Neuronal stem cell (in vitro differentiated cells): ENCODE measurements at regions not wholly inside any gene's neighbourhood (a gene's known extent, or its start where the extent isn't known, plus 50 kb on each side); places are given as distances from the start of the nearest gene placed in this dataset.
A peak's percentile ranks its signal among the peaks of the same experiment; 100 is the strongest.
"Not testable (repeated sequence)": the region's sequence is repeated elsewhere in the genome, so short reads cannot be mapped to it uniquely, and the experiment has no call there.

ENCODE experiments used
- DNase-seq: peaks from one replicate; pipeline ENCODE4 v3.0.0-alpha.2; 2013; ENCODE audit warnings: low spot score
- H2AFZ ChIP-seq: one replicate; pipeline ENCODE4 v1.6.1; 2013; ENCODE audit warnings: mild to moderate bottlenecking, low read length, inconsistent platforms
- H2AK5ac ChIP-seq: 2 replicates; pipeline ENCODE4 v1.6.1; 2013; ENCODE audit warnings: low read depth, mild to moderate bottlenecking, inconsistent platforms, low read length, moderate library complexity, mixed read lengths
- H2BK120ac ChIP-seq: 2 replicates; pipeline ENCODE4 v1.6.1; 2013; ENCODE audit warnings: low read depth, mild to moderate bottlenecking, inconsistent platforms, low read length, moderate library complexity, mixed read lengths
- H2BK12ac ChIP-seq: one replicate; pipeline ENCODE4 v1.6.1; 2013; ENCODE audit warnings: low read length, inconsistent platforms
- H2BK15ac ChIP-seq: 2 replicates; pipeline ENCODE4 v1.6.1; 2013; ENCODE audit warnings: mild to moderate bottlenecking, low read length, inconsistent platforms, mixed read lengths
- H2BK5ac ChIP-seq: one replicate; pipeline ENCODE4 v1.6.1; 2013; ENCODE audit warnings: inconsistent platforms, mild to moderate bottlenecking, low read length, moderate library complexity
- H3K14ac ChIP-seq: one replicate; pipeline ENCODE4 v1.6.1; 2013; ENCODE audit warnings: low read length, inconsistent platforms
- H3K18ac ChIP-seq: 2 replicates; pipeline ENCODE4 v1.6.1; 2013; ENCODE audit warnings: low read length, inconsistent platforms
- H3K23ac ChIP-seq: 2 replicates; pipeline ENCODE4 v1.6.1; 2013; ENCODE audit warnings: low read depth, mild to moderate bottlenecking, mixed read lengths, low read length, inconsistent platforms; ENCODE audit not compliant: poor library complexity
- H3K27ac ChIP-seq: replicated peaks from 3 replicates; pipeline ENCODE4 v1.5.1; 2013; ENCODE audit warnings: low read length, inconsistent platforms
- H3K27me3 ChIP-seq, 3 experiments: 2 replicates each; pipeline ENCODE4 v1.6.1; 2013; ENCODE audit warnings: low read length in 3 of 3, mild to moderate bottlenecking in 2 of 3, inconsistent platforms in 1 of 3, low read depth in 1 of 3, mixed read lengths in 1 of 3, moderate library complexity in 1 of 3; ENCODE audit not compliant: control insufficient read depth in 3 of 3, insufficient read depth in 3 of 3
- H3K36me3 ChIP-seq, 2 donors: replicated peaks in 1 of 2; 2 replicates each; pipeline ENCODE4 v1.6.1; 2013; ENCODE audit warnings: low read length in 2 of 2; ENCODE audit not compliant: control insufficient read depth in 2 of 2, insufficient read depth in 2 of 2
- H3K4ac ChIP-seq: 2 replicates; pipeline ENCODE4 v1.6.1; 2013; ENCODE audit warnings: inconsistent platforms, mild to moderate bottlenecking, low read length, moderate library complexity
- H3K4me1 ChIP-seq, 2 donors: 1 replicate in 1 of 2; 2 replicates in 1 of 2; pipeline ENCODE4 v1.6.1; 2013; ENCODE audit warnings: low read length in 2 of 2, low read depth in 1 of 2; ENCODE audit not compliant: control insufficient read depth in 2 of 2, insufficient read depth in 1 of 2
- H3K4me2 ChIP-seq: one replicate; pipeline ENCODE4 v1.6.1; 2013; ENCODE audit warnings: mild to moderate bottlenecking, low read length, inconsistent platforms; ENCODE audit not compliant: insufficient read depth, poor library complexity, severe bottlenecking
- H3K4me3 ChIP-seq, 2 donors: 2 replicates each; pipeline ENCODE4 v1.5.1; 2013; ENCODE audit warnings: low read length in 2 of 2, mild to moderate bottlenecking in 2 of 2, inconsistent platforms in 1 of 2, moderate library complexity in 1 of 2
- H3K79me1 ChIP-seq: one replicate; pipeline ENCODE4 v1.6.1; 2013; ENCODE audit warnings: low read depth, mild to moderate bottlenecking, inconsistent platforms, low read length, moderate library complexity
- H3K9ac ChIP-seq: one replicate; pipeline ENCODE4 v1.6.1; 2013; ENCODE audit warnings: mild to moderate bottlenecking, low read depth, low read length, inconsistent platforms; ENCODE audit not compliant: poor library complexity
- H3K9me3 ChIP-seq, 2 donors: replicated peaks in 1 of 2; 2 replicates each; pipeline versions ENCODE3 to v1.6.1; 2013; ENCODE audit warnings: low read length in 2 of 2, mild to moderate bottlenecking in 2 of 2, inconsistent platforms in 1 of 2, low read depth in 1 of 2, mixed read lengths in 1 of 2, moderate library complexity in 1 of 2; ENCODE audit not compliant: control insufficient read depth in 2 of 2, insufficient read depth in 1 of 2
- H4K8ac ChIP-seq: one replicate; pipeline ENCODE4 v1.6.1; 2013; ENCODE audit warnings: low read depth, mild to moderate bottlenecking, inconsistent platforms, low read length, moderate library complexity
- H4K91ac ChIP-seq: one replicate; pipeline ENCODE4 v1.6.1; 2013; ENCODE audit warnings: low read length, low read depth, mild to moderate bottlenecking, inconsistent platforms; ENCODE audit not compliant: poor library complexity
- WGBS, 2 donors: extraction: QIAGEN DNeasy Blood & Tissue Kit; methylation state at CpG; one replicate each; pipeline ENCODE4 v1.1.7; 2013; ENCODE audit warnings: missing lambda C conversion rate in 2 of 2, mixed read lengths in 1 of 2; ENCODE audit not compliant: insufficient read length in 2 of 2, insufficient replicate concordance in 1 of 2; ENCODE audit errors: extremely low coverage in 2 of 2; 5-methylcytosine and 5-hydroxymethylcytosine counted together

DNA sequence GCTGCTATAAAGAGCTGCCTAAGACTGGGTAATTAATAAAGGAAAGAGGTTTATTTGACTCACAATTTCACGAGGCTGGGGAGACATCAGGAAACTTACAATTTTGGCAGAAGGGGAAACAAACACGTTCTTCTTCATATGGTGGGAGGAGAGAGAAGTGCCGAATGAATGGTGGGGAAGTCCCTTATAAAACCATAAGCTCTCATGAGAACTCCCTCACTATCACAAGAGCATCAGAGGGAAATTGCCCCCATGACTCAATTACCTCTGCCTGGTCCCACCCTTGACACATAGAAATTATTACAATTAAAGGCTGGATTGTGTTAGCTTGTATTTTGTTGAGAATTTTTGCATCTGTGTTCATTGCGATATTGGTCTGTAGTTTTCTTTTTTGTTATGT is 460.5 kb upstream of the RAB6C start:
- no CpG with 5 or more reads among the region's 4 CpGs for WGBS, 2 donors
- no peak for DNase-seq

DNA sequence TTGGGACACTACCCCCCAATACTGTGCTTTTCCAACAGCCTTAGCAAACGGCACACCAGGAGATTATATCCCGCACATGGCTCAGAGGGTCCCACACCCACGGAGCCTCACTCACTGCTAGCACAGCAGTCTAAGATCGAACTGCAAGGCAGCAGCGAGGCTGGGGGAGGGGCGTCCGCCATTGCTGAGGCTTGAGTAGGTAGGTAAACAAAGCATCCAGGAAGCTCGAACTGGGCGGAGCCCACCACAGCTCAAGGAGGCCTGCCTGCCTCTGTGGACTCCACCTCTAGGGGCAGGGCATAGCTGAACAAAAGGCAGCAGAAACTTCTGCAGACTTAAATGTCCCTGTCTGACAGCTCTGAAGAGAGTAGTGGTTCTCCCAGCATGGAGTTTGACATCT is 447.3 kb upstream of the RAB6C start:
- not testable (repeated sequence) for H3K4me2 ChIP-seq, H3K4ac ChIP-seq, H2AK5ac ChIP-seq, H3K9ac ChIP-seq, DNase-seq, H2BK5ac ChIP-seq, H3K4me3 ChIP-seq, H3K27ac ChIP-seq, H2BK15ac ChIP-seq, H2AFZ ChIP-seq, H3K36me3 ChIP-seq, H3K18ac ChIP-seq, H2BK120ac ChIP-seq, H3K9me3 ChIP-seq, H3K79me1 ChIP-seq, H4K91ac ChIP-seq, H4K8ac ChIP-seq, H2BK12ac ChIP-seq, H3K23ac ChIP-seq, H3K14ac ChIP-seq, H3K4me1 ChIP-seq, H3K27me3 ChIP-seq
- WGBS, 2 donors = no CpG with 5 or more reads among the region's 9 CpGs

More for the DNA sequence above, 460.5 kb upstream of the RAB6C start:
- H2BK15ac ChIP-seq = no peak overlapping the region
- H3K4me3 ChIP-seq = no peak overlapping the region
- H3K27me3 ChIP-seq = no peaks in the 10 kb centered on the region
- H4K8ac ChIP-seq = no peak overlapping the region
- no peak overlapping the region for H2BK12ac ChIP-seq
- no peak overlapping the region for H2BK5ac ChIP-seq
- H3K14ac ChIP-seq = no peak overlapping the region
- H2BK120ac ChIP-seq = no peak overlapping the region
- H3K23ac ChIP-seq = no peak overlapping the region
- H3K9ac ChIP-seq = no peak overlapping the region
- no peaks in the 10 kb centered on the region for H3K79me1 ChIP-seq
- H2AK5ac ChIP-seq = no peak overlapping the region
- H3K4me1 ChIP-seq = no peaks in the 10 kb centered on the region
- H3K36me3 ChIP-seq = no peaks in the 10 kb centered on the region
- H3K9me3 ChIP-seq = no peaks in the 10 kb centered on the region
- no peak overlapping the region for H3K4me2 ChIP-seq
- no peak overlapping the region for H3K27ac ChIP-seq
- H2AFZ ChIP-seq = no peak overlapping the region
- no peak overlapping the region for H3K4ac ChIP-seq
- no peak overlapping the region for H4K91ac ChIP-seq
- no peak overlapping the region for H3K18ac ChIP-seq

DNA sequence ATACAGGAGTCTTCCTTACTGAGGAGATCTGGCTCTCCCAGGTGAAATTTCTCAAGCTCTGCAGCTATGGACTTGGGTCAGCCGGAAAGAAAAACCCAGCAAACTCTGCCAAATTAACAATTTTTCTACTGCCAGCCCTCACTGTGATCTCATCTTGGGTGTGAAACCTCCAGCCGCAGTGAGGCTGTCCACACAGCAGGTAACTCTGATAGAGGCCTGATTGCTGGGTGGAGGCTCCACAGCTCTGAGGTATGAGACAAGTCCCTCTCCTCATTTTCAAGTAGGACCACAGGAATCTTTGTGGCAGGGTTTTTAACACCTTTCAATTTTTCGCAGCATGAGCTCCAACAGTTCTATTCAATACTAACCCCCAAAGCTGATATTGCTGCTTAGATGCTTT is 430.6 kb upstream of the RAB6C start:
- H3K4ac ChIP-seq = no peak overlapping the region
- no peak overlapping the region for H3K14ac ChIP-seq
- no peak overlapping the region for H3K23ac ChIP-seq
- H3K9me3 ChIP-seq = peaks cover 0 to 3% of the 10 kb centered on the region in 2 donors
- no peak overlapping the region for H2BK15ac ChIP-seq
- no peaks in the 10 kb centered on the region for H3K79me1 ChIP-seq
- no peaks in the 10 kb centered on the region for H3K4me1 ChIP-seq
- no peak overlapping the region for H3K18ac ChIP-seq
- DNase-seq = no peak
- H2BK12ac ChIP-seq = no peak overlapping the region
- H4K8ac ChIP-seq = no peak overlapping the region
- H2BK5ac ChIP-seq = no peak overlapping the region
- no peaks in the 10 kb centered on the region for H3K27me3 ChIP-seq
- no peak overlapping the region for H2BK120ac ChIP-seq
- H3K36me3 ChIP-seq = no peaks in the 10 kb centered on the region
- H4K91ac ChIP-seq = no peak overlapping the region
- H3K27ac ChIP-seq = no peak overlapping the region
- no peak overlapping the region for H3K9ac ChIP-seq
- no peak overlapping the region for H2AFZ ChIP-seq
- H3K4me2 ChIP-seq = no peak overlapping the region
- no peak overlapping the region for H3K4me3 ChIP-seq
- WGBS, 2 donors = no CpG with 5 or more reads among the region's 3 CpGs
- no peak overlapping the region for H2AK5ac ChIP-seq

DNA sequence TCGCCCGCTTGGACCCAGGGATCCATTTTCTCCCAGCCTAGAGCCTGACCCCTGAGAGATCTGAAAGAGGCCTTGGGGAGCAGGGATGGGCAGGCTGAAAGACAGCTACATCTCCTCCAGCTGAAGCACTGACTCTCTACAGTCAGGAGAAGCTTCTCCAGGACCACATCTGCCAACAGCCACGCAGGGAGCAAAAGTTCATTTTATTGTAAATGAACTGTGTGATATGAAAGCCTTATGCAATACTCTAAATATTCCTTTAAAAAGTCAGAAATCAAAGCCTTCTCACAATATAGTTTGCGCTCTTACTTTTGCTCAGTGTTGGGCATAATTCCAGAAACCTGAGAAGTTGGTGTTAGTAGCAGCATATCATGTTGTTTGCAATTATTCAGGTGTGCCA is 428.9 kb upstream of the RAB6C start:
- H4K8ac ChIP-seq = no peak overlapping the region
- no peaks in the 10 kb centered on the region for H3K9me3 ChIP-seq
- H3K79me1 ChIP-seq = no peaks in the 10 kb centered on the region
- no peak overlapping the region for H4K91ac ChIP-seq
- H3K4me3 ChIP-seq = no peak overlapping the region
- H2BK15ac ChIP-seq = no peak overlapping the region
- H2BK12ac ChIP-seq = no peak overlapping the region
- H3K9ac ChIP-seq = no peak overlapping the region
- H3K4me2 ChIP-seq = no peak overlapping the region
- H3K4ac ChIP-seq = no peak overlapping the region
- peak overlapping the region; percentile 25 for H3K14ac ChIP-seq
- H2BK5ac ChIP-seq = no peak overlapping the region
- H2AFZ ChIP-seq = no peak overlapping the region
- H3K23ac ChIP-seq = no peak overlapping the region
- no peak overlapping the region for H3K18ac ChIP-seq
- no CpG with 5 or more reads among the region's 4 CpGs for WGBS, 2 donors
- no peaks in the 10 kb centered on the region for H3K27me3 ChIP-seq
- no peak overlapping the region for H2AK5ac ChIP-seq
- H2BK120ac ChIP-seq = no peak overlapping the region
- H3K36me3 ChIP-seq = no peaks in the 10 kb centered on the region
- H3K4me1 ChIP-seq = no peaks in the 10 kb centered on the region
- no peak overlapping the region for H3K27ac ChIP-seq
- no peak for DNase-seq
